ENCODE measurements at regions not wholly inside any gene's neighbourhood (a gene's known extent, or its start where the extent isn't known, plus 50 kb on each side); places are given as distances from the start of the nearest gene placed in this dataset.

DNA sequence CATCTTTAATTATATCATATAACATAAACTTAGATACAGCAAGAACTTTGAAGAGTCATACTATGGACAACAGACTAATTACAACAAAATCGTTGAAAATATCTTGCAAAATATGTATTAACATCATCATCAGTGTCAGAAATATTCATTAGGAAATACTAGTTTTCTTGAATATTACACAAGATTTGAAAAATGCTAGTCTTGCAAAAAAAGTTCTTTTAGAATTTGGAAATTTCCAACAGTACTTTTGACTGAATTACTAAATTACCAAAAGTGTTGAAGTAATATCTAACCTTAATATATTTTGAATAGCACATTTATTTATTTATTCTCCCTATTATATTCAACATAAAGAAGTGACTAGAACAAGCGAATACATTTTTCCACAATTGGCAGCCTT lies 1224.8 kb upstream of the EYS start:
- H3K4me1 ChIP-seq (ENCODE audit: control insufficient read depth in 2 of 3, insufficient read depth in 2 of 3, low read depth in 1 of 3, low read length in 3 of 3), result no peaks in the 10 kb centered on the region
- DNase-seq (no peak), FAIRE-seq (no peak)
- H3K36me3 ChIP-seq (ENCODE audit: control insufficient read depth in 2 of 3, insufficient read depth in 3 of 3, low read length in 3 of 3), result no peaks in the 10 kb centered on the region
- no peak overlapping the region for H3K9ac ChIP-seq (ENCODE audit: low read length in 3 of 3)
- peaks cover 0 to 1% (median 0%) of the 10 kb centered on the region in 3 donors for H3K9me3 ChIP-seq (ENCODE audit: control insufficient read depth in 2 of 3, insufficient read depth in 1 of 3, low read length in 3 of 3)
- no peak overlapping the region for H3K27ac ChIP-seq (ENCODE audit: low read depth in 2 of 2, low read length in 2 of 2)
- no peak overlapping the region for H3K4me3 ChIP-seq (ENCODE audit: low read length in 3 of 3)
- H3K27me3 ChIP-seq (ENCODE audit: control insufficient read depth, insufficient read depth, low read length), result no peaks in the 10 kb centered on the region
- intact Hi-C loops (cut with DNase I), result no loop called here
- TF ChIP-seq, protein P1, sequence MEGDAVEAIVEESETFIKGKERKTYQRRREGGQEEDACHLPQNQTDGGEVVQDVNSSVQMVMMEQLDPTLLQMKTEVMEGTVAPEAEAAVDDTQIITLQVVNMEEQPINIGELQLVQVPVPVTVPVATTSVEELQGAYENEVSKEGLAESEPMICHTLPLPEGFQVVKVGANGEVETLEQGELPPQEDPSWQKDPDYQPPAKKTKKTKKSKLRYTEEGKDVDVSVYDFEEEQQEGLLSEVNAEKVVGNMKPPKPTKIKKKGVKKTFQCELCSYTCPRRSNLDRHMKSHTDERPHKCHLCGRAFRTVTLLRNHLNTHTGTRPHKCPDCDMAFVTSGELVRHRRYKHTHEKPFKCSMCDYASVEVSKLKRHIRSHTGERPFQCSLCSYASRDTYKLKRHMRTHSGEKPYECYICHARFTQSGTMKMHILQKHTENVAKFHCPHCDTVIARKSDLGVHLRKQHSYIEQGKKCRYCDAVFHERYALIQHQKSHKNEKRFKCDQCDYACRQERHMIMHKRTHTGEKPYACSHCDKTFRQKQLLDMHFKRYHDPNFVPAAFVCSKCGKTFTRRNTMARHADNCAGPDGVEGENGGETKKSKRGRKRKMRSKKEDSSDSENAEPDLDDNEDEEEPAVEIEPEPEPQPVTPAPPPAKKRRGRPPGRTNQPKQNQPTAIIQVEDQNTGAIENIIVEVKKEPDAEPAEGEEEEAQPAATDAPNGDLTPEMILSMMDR (IDR thresholded peaks at IDR 0.05; ENCODE audit: borderline replicate concordance, extremely low read depth, insufficient read depth), result no peak

DNA sequence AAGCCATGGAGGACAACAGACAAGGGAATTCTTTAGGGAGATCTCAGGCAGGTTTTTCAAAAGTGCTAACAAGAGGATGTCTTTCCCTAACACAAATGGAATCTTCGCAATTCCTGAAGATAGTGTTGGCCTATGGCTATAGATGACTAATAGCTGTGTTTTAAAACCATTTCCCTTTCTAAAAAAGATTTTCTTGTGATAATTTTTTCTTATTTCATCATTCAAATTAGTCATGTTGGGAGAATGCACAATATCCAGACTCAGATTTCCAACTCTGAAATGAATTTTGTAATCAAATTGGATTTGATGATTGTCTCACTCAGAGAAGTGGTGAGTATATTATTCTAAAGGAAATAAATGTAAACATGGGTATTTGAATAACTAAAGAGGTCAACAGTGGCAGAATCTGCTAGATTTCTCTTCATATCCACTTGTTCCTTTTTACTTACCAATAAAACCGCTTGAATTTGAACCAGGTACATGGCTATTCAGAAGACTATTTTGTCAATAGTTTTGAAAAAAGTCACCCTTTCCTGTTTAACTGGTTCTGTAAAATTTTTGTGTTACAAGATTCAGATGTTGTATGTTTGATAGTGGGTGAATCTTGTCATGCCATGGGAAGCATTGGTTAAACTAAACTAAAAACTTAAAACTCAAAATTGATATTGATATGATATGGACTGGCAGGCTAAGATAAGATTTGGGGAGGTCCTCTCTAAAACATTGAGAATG lies 1223.7 kb upstream of the EYS start:
- no peak for FAIRE-seq

DNA sequence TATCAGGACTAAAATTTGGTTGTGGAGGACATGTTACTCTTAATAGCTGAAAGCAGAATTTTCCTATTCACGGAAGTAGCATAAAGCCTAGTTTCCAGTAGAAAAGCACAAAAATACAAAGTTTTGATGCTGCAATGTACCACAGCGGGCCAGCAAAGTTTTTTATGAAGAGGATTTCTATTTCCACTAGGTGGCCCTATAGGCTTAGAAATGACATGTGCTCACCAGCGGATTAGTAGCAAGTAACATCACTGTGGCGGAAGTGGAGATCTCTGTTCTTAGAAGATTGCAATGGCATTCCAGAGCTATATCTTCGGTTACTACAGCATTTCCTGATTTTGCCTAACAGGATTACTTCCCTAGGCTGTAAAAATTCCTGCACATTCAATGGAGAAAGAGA lies 1219.0 kb upstream of the EYS start:
- DNase-seq (no peak), FAIRE-seq (no peak)
- TF ChIP-seq, protein P1 (IDR thresholded peaks at IDR 0.05; ENCODE audit: borderline replicate concordance, extremely low read depth, insufficient read depth), result no peak
- intact Hi-C loops (cut with DNase I), result no loop called here
- Histone ChIP-seq H3K4me1 (ENCODE audit: control insufficient read depth in 2 of 3, insufficient read depth in 2 of 3, low read depth in 1 of 3, low read length in 3 of 3) (no peaks in the 10 kb centered on the region), H3K27ac (ENCODE audit: low read depth in 2 of 2, low read length in 2 of 2) (no peak overlapping the region), H3K27me3 (ENCODE audit: control insufficient read depth, insufficient read depth, low read length) (no peaks in the 10 kb centered on the region), H3K9ac (ENCODE audit: low read length in 3 of 3) (no peak overlapping the region), H3K36me3 (ENCODE audit: control insufficient read depth in 2 of 3, insufficient read depth in 3 of 3, low read length in 3 of 3) (no peaks in the 10 kb centered on the region), H3K9me3 (ENCODE audit: control insufficient read depth in 2 of 3, insufficient read depth in 1 of 3, low read length in 3 of 3) (peaks cover 0 to 23% (median 0%) of the 10 kb centered on the region in 3 donors), H3K4me3 (ENCODE audit: low read length in 3 of 3) (no peak overlapping the region)

More for the DNA sequence above, 1223.7 kb upstream of the EYS start:
- no peak for DNase-seq
- H3K4me3 ChIP-seq (ENCODE audit: low read length in 3 of 3), result no peak overlapping the region
- H3K9ac ChIP-seq (ENCODE audit: low read length in 3 of 3), result no peak overlapping the region
- TF ChIP-seq, protein P1 (IDR thresholded peaks at IDR 0.05; ENCODE audit: borderline replicate concordance, extremely low read depth, insufficient read depth), result no peak
- intact Hi-C loops (cut with DNase I), result no loop called here
- H3K4me1 ChIP-seq (ENCODE audit: control insufficient read depth in 2 of 3, insufficient read depth in 2 of 3, low read depth in 1 of 3, low read length in 3 of 3), result no peaks in the 10 kb centered on the region
- no peaks in the 10 kb centered on the region for H3K27me3 ChIP-seq (ENCODE audit: control insufficient read depth, insufficient read depth, low read length)
- peaks cover 0 to 10% (median 0%) of the 10 kb centered on the region in 3 donors for H3K9me3 ChIP-seq (ENCODE audit: control insufficient read depth in 2 of 3, insufficient read depth in 1 of 3, low read length in 3 of 3)
- no peak overlapping the region for H3K27ac ChIP-seq (ENCODE audit: low read depth in 2 of 2, low read length in 2 of 2)
- no peaks in the 10 kb centered on the region for H3K36me3 ChIP-seq (ENCODE audit: control insufficient read depth in 2 of 3, insufficient read depth in 3 of 3, low read length in 3 of 3)
